Ovary (tissue), 3 donors: ENCODE measurements at regions not wholly inside any gene's neighbourhood (a gene's known extent, or its start where the extent isn't known, plus 50 kb on each side); places are given as distances from the start of the nearest gene placed in this dataset.

ENCODE experiments used
- CTCF ChIP-seq, 3 donors: fragments of 450-650 bp in 2 of 3; fragments of 200-600 bp in 1 of 3; IDR thresholded peaks; one replicate each; pipeline versions ENCODE4 v1.5.1 to v1.8.0; 2016 to 2022; ENCODE audit warnings: antibody characterized with exemption in 3 of 3, mild to moderate bottlenecking in 1 of 3
- POLR2A ChIP-seq: fragments of 450-650 bp; IDR thresholded peaks from one replicate; pipeline ENCODE4 v1.6.1; 2017; ENCODE audit warnings: antibody characterized with exemption, mild to moderate bottlenecking, moderate library complexity
- donor health status: DM: no; HTN: no; CAD: no.

DNA sequence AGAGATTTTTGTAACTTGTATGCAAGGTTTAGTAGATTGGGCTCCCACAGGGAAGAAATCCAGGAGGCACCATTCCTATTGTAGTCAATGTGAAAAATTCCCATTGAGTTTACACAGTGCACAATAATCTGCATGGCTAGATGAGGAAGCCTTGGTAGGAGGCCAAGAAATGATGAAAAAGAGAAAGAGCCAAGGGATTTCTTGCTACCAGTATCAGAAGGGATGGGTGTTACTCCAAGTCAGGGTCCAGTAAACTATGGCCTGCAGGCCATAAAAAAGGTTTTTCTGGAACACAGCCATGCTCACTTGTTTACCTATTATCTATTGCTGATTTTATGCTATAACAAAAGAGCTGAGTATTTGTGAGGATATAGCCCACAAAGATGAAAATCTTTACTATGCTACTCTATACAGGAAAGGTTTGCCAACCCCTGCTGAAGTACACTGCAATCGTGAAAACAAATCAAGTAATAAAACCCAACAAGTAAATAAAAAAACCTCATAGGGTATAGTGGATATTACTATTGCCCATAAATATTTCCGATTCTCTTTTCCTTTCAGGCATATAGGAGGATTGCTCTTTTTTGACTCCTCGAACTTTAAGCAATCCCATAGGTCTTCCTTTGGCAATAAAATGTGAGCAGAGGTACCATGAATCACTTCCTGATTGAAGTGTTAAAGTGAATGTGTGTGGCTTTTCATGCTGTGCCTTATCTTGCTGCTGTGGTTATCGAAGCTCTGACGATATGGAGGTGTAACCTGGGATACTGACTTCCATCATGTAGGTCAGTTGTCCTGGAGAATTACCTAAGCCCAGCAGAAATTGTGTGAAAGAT is 256.3 kb upstream of the MAGI2 start:
- no peak for TF ChIP-seq CTCF (IDR thresholded peaks at IDR 0.05)
- TF ChIP-seq POLR2A = no peak
